ENCODE measurements at regions not wholly inside any gene's neighbourhood (a gene's known extent, or its start where the extent isn't known, plus 50 kb on each side); places are given as distances from the start of the nearest gene placed in this dataset.

GRCh38 chr9:79237861-79238260 is 333.9 kb upstream of the TLE4 start:
- DNase-seq: no peak

- DNase-seq: no peak
Measured at GRCh38 chr9:79240774-79241173, 331.0 kb upstream of the TLE4 start.

GRCh38 chr9:79242489-79242888 is 329.3 kb upstream of the TLE4 start:
- DNase-seq: no peak

- no peak for DNase-seq
Measured at GRCh38 chr9:79246170-79246569, 325.6 kb upstream of the TLE4 start.

GRCh38 chr9:79247021-79247420 is 324.7 kb upstream of the TLE4 start:
- DNase-seq: no peak

- DNase-seq: no peak
Measured at GRCh38 chr9:79250806-79251205, 321.0 kb upstream of the TLE4 start.

- no peak for DNase-seq
Measured at GRCh38 chr9:79254900-79255650, 316.7 kb upstream of the TLE4 start.

GRCh38 chr9:79255651-79256260 is 316.0 kb upstream of the TLE4 start:
- no peak for DNase-seq

GRCh38 chr9:79256691-79257213 is 315.0 kb upstream of the TLE4 start:
- DNase-seq: no peak

GRCh38 chr9:79257228-79257781 is 314.5 kb upstream of the TLE4 start:
- DNase-seq: no peak

GRCh38 chr9:79257790-79258351 is 313.9 kb upstream of the TLE4 start:
- DNase-seq: no peak

- no peak for DNase-seq
Measured at GRCh38 chr9:79259858-79260257, 311.9 kb upstream of the TLE4 start.

- DNase-seq: no peak
Measured at GRCh38 chr9:79263628-79264027, 308.1 kb upstream of the TLE4 start.

GRCh38 chr9:79264041-79264440 is 307.7 kb upstream of the TLE4 start:
- no peak for DNase-seq

GRCh38 chr9:79264511-79265355 is 307.0 kb upstream of the TLE4 start:
- DNase-seq: no peak

GRCh38 chr9:79266986-79267385 is 304.8 kb upstream of the TLE4 start:
- DNase-seq: no peak

GRCh38 chr9:79268806-79269205 is 303.0 kb upstream of the TLE4 start:
- DNase-seq: no peak

GRCh38 chr9:79273311-79273710 is 298.5 kb upstream of the TLE4 start:
- no peak for DNase-seq

- no peak for DNase-seq
Measured at GRCh38 chr9:79279356-79279755, 292.4 kb upstream of the TLE4 start.

- no peak for DNase-seq
Measured at GRCh38 chr9:79280691-79281090, 291.1 kb upstream of the TLE4 start.

- no peak for DNase-seq
Measured at GRCh38 chr9:79284081-79284480, 287.7 kb upstream of the TLE4 start.

- no peak for DNase-seq
Measured at GRCh38 chr9:79286992-79287707, 284.6 kb upstream of the TLE4 start.

All from CD4-positive, alpha-beta T cell treated with Interleukin-17A for 4 hours (primary cell).